GM12878 (cell line): ENCODE measurements at regions not wholly inside any gene's neighbourhood (a gene's known extent, or its start where the extent isn't known, plus 50 kb on each side); places are given as distances from the start of the nearest gene placed in this dataset.

ENCODE experiments used
- CBX5 ChIP-seq: sonication (generic); IDR thresholded peaks from 2 replicates; pipeline ENCODE4 v1.6.1; 2016; ENCODE audit warnings: low read depth, moderate library complexity, mild to moderate bottlenecking, inconsistent platforms
- CHD2 ChIP-seq: IDR thresholded peaks from 2 replicates; pipeline ENCODE4 v1.6.1; 2011; ENCODE audit warnings: low read depth, low read length, improper control_type of control experiment, borderline replicate concordance
- CTCF ChIP-seq, 3 experiments: IDR thresholded peaks in 2 of 3; conservative IDR thresholded peaks in 1 of 3; 2 replicates each; pipeline ENCODE4 v1.5.1; 2011; ENCODE audit warnings: low read depth in 3 of 3, low read length in 3 of 3, mild to moderate bottlenecking in 3 of 3, control low read depth in 2 of 3, moderate library complexity in 2 of 3, inconsistent platforms in 1 of 3, mixed read lengths in 1 of 3; ENCODE audit not compliant: control insufficient read depth in 2 of 3, insufficient read depth in 1 of 3; ENCODE audit errors: extremely low read depth in 1 of 3
- EGR1 ChIP-seq, 2 experiments: IDR thresholded peaks; 1 replicate in 1 of 2; 2 replicates in 1 of 2; pipeline ENCODE4 v1.6.1; 2011 to 2012; ENCODE audit warnings: low read depth in 2 of 2, low read length in 2 of 2, borderline replicate concordance in 1 of 2, mild to moderate bottlenecking in 1 of 2, moderate library complexity in 1 of 2
- EP300 ChIP-seq, 2 experiments: fragments of 150-350 bp in 1 of 2; IDR thresholded peaks; 2 replicates each; pipeline ENCODE4 v1.6.1; 2011 to 2012; ENCODE audit warnings: low read depth in 2 of 2, low read length in 2 of 2, borderline replicate concordance in 1 of 2, improper control_type of control experiment in 1 of 2, inconsistent platforms in 1 of 2; ENCODE audit not compliant: control insufficient read depth in 1 of 2
- ESRRA ChIP-seq: IDR thresholded peaks from 2 replicates; pipeline ENCODE4 v1.6.1; 2012; ENCODE audit warnings: mild to moderate bottlenecking, low read length, improper control_type of control experiment
- EZH2 ChIP-seq: IDR thresholded peaks from 2 replicates; pipeline ENCODE4 v1.6.1; 2012; ENCODE audit warnings: low read depth, mild to moderate bottlenecking, control low read depth, inconsistent platforms, low read length, borderline replicate concordance; ENCODE audit not compliant: control insufficient read depth
- POLR2A ChIP-seq: IDR thresholded peaks from 2 replicates; pipeline ENCODE4 v1.6.1; 2011; ENCODE audit warnings: low read depth, mild to moderate bottlenecking, low read length
- POLR2AphosphoS5 ChIP-seq: IDR thresholded peaks from 2 replicates; pipeline ENCODE4 v1.6.1; 2011; ENCODE audit warnings: mild to moderate bottlenecking, low read length, inconsistent platforms
- SIN3A ChIP-seq: IDR thresholded peaks from 2 replicates; pipeline ENCODE4 v1.6.1; 2012; ENCODE audit warnings: low read depth, low read length, improper control_type of control experiment
- SP1 ChIP-seq: IDR thresholded peaks from one replicate; pipeline ENCODE4 v1.6.1; 2011; ENCODE audit warnings: low read depth, low read length
- TCF12 ChIP-seq: IDR thresholded peaks from 2 replicates; pipeline ENCODE4 v1.6.1; 2011; ENCODE audit warnings: low read depth, mild to moderate bottlenecking, low read length

DNA sequence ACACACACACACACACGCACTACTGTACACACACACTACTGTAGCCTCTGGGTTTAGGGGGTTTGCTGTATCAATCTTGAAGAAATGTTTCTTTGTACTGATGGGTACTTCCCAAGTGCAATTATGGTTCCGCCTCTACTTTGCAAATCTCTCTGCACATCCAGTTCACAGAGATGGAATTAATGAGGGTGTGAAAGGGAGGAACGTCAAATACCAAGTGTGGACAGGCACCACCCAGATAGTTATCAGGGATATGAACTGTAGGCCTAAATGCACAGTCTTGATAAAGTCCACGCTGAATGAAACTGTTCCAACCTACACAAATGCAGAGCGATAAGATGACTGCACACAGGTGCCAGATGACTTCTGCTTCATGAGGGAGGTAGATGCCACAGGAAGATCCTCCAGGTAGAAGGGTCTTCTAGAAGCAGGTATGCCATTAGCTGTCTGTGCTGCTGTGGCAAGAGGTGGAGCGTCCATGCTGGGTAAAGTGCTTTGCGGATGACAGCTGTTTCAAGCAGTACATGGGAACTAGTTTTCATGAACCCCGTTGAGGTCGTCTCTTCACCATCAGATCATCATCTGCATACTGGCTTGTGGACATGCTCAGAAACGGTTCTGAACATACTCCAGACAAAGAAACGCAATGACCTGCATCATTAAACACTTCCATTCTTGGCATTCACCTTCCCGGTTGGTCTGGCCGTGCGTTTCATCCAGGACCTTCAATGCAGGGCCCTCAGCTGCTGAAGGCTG is 314.3 kb upstream of the RTL1 start:
- TF ChIP-seq POLR2AphosphoS5 (no peak), SP1 (no peak), EZH2 (no peak), CBX5 (no peak), CHD2 (no peak), SIN3A (no peak), EGR1 (IDR thresholded peaks at IDR 0.05; ENCODE audit: borderline replicate concordance in 1 of 2, low read depth in 2 of 2, low read length in 2 of 2) (no peak), ESRRA (no peak), TCF12 (no peak), POLR2A (no peak), CTCF (IDR thresholded peaks at IDR 0.05 in 2 of 3, conservative IDR thresholded peaks at IDR 0.05 in 1 of 3; ENCODE audit: control insufficient read depth in 2 of 3, extremely low read depth in 1 of 3, insufficient read depth in 1 of 3, low read depth in 3 of 3, low read length in 3 of 3) (no peak), EP300 (IDR thresholded peaks at IDR 0.05; ENCODE audit: borderline replicate concordance in 1 of 2, control insufficient read depth in 1 of 2, low read depth in 2 of 2, low read length in 2 of 2) (no peak)
